Right lobe of liver (tissue), 6 donors: ENCODE measurements at regions not wholly inside any gene's neighbourhood (a gene's known extent, or its start where the extent isn't known, plus 50 kb on each side); places are given as distances from the start of the nearest gene placed in this dataset.
A peak's percentile ranks its signal among the peaks of the same experiment; 100 is the strongest.

ENCODE experiments used
- ATAC-seq, 4 donors: fragments of 200-7000 bp; cut with Tn5 transposase; one replicate each; pipeline ENCODE4 v1.9.1; 2020; ENCODE audit warnings: mild to moderate bottlenecking in 4 of 4, moderate library complexity in 4 of 4
- DNase-seq, 3 donors: peaks; one replicate each; pipeline ENCODE4 v3.0.0-alpha.2; 2020
- H3K27ac ChIP-seq, 3 donors: fragments of 200-600 bp; one replicate each; pipeline ENCODE4 v1.8.0; 2022
- H3K27me3 ChIP-seq, 2 donors: fragments of 200-600 bp; one replicate each; pipeline ENCODE4 v1.8.0; 2022
- H3K36me3 ChIP-seq, 4 donors: fragments of 200-600 bp; sonication (generic) in 1 of 4; one replicate each; pipeline versions ENCODE4 v1.5.1 to v1.8.0; 2017 to 2022; ENCODE audit warnings: control low read depth in 1 of 4
- H3K4me1 ChIP-seq, 4 donors: fragments of 200-600 bp; sonication (generic) in 1 of 4; one replicate each; pipeline versions ENCODE4 v1.5.1 to v1.8.0; 2017 to 2022; ENCODE audit warnings: control low read depth in 1 of 4
- H3K4me3 ChIP-seq, 3 donors: fragments of 200-600 bp; one replicate each; pipeline ENCODE4 v1.8.0; 2022
- H3K9me3 ChIP-seq, 4 donors: fragments of 200-600 bp; sonication (generic) in 1 of 4; one replicate each; pipeline versions ENCODE4 v1.5.1 to v1.8.0; 2017 to 2022; ENCODE audit warnings: control low read depth in 1 of 4
- POLR2A ChIP-seq: fragments of 450-650 bp; IDR thresholded peaks from one replicate; pipeline ENCODE4 v1.6.1; 2017; ENCODE audit warnings: antibody characterized with exemption, mild to moderate bottlenecking
- whole genome bisulfite sequencing: methylation state at CpG from one replicate; pipeline ENCODE4 v1.1.6; 2018; ENCODE audit warnings: low coverage, low lambda C conversion rate; ENCODE audit not compliant: insufficient coverage; ENCODE audit errors: missing lambda C conversion rate; 5-methylcytosine and 5-hydroxymethylcytosine counted together
- intact Hi-C, 2 donors: fragments of 100-400 bp; cut with DNase I; formaldehyde crosslinking; loops; one replicate each; pipeline versions ENCODE4 v1.11.2 to v1.14.1; 2022
- TF ChIP-seq, protein P1 (sequence below), 4 donors: fragments of 200-600 bp in 3 of 4; fragments of 450-650 bp in 1 of 4; IDR thresholded peaks; one replicate each; pipeline versions ENCODE4 v1.5.1 to v1.8.0; 2016 to 2022; ENCODE audit warnings: antibody characterized with exemption in 4 of 4, mild to moderate bottlenecking in 2 of 4
- donor health status: DM: no; HTN: yes; CAD: no.
- donor health status: DM: no; HTN: no; CAD: no.
- donor health status: DM: no; HTN: no; CAD: no.
- donor health status: DM: no; HTN: yes; CAD: no.
- donor health status: DM: no; HTN: yes; CAD: no.

DNA sequence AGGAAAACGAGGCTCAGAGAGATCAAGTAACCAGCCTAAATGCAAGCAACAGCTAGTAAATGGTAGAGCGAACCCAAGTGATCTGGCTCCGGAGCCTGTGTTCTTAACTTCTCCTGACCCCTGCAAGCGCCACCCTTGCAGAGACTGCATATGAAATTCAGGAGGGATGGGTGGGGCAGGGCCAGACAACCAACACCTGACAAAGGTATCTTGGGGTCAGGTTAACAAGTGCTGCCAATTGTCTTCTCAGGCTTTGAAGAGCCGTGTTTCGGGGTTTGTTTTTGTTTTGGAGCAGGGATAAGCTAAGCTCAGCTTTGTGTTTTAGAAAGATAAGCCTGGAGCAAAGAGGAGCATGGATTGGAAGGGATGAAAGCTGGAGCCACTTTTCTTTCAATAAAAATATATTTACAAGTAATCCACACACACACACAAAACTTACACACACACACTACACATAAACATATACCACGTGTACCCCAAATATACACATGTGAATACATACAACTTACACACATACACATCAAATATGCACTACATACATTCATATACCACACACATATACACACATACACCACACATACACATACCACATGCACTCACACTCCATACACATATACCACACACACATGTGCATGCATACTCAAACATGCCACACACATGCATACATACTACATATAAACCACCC is 722.0 kb downstream of the DIAPH3 start:
- no peaks in the 10 kb centered on the region for H3K4me1 ChIP-seq
- no peaks in the 10 kb centered on the region for H3K36me3 ChIP-seq
- H3K9me3 ChIP-seq: no peaks in the 10 kb centered on the region
- no peak for DNase-seq
- intact Hi-C loops: no loop called here
- no peak overlapping the region for H3K27ac ChIP-seq
- no peak for ATAC-seq
- TF ChIP-seq, protein P1, sequence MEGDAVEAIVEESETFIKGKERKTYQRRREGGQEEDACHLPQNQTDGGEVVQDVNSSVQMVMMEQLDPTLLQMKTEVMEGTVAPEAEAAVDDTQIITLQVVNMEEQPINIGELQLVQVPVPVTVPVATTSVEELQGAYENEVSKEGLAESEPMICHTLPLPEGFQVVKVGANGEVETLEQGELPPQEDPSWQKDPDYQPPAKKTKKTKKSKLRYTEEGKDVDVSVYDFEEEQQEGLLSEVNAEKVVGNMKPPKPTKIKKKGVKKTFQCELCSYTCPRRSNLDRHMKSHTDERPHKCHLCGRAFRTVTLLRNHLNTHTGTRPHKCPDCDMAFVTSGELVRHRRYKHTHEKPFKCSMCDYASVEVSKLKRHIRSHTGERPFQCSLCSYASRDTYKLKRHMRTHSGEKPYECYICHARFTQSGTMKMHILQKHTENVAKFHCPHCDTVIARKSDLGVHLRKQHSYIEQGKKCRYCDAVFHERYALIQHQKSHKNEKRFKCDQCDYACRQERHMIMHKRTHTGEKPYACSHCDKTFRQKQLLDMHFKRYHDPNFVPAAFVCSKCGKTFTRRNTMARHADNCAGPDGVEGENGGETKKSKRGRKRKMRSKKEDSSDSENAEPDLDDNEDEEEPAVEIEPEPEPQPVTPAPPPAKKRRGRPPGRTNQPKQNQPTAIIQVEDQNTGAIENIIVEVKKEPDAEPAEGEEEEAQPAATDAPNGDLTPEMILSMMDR (IDR thresholded peaks at IDR 0.05): no peak
- TF ChIP-seq POLR2A: no peak
- WGBS: 45% methylated on average over 4 of the region's 7 CpGs
- H3K4me3 ChIP-seq: no peak overlapping the region
- H3K27me3 ChIP-seq: no peaks in the 10 kb centered on the region

DNA sequence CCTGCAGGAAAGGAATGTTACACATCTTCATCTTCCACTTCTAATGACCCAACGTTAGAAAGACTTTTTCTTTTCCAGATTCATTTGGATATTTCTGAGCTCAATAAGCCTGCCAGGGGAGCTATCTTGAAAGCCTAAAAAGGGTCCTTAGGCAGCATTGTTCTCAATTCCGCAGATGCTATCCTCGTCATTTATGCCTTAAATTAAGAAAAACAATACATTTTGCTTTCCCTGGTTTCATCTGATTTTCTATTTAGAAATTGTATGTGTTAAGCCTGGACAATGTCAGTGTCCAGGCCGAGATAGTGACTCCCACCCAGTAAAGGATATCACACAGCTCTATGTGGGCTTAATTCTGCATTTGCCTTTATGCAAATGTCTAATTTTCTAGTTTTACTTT is 721.3 kb downstream of the DIAPH3 start:
- TF ChIP-seq, protein P1 (IDR thresholded peaks at IDR 0.05): no peak
- no peak for TF ChIP-seq POLR2A

DNA sequence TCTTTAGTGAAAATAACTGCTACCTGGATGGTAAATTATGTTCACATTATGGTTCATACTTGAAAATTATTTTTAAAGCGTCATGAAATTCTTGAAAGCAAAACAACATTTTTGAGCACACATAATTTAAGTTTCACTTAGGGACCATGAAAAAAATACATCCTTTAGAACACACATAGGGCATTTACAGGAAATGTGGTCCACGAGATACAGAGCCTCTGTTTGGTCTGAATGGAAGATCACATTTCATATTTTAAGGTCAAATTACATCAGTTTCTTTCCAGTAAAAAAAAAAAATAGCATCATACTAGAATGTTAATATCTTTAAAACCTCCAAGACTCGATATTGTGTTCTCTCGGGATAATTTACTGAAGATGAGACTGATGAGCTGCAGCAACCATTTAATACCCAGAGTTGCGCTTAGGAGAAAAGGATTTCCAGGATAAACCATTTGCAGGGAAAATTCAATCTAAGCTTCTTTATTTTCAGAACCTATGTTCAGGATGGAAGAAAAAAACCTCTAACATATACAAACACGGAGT is 720.7 kb downstream of the DIAPH3 start:
- ATAC-seq (peak in 3 of 4 donors; percentile 28 to 55 (median 47)), DNase-seq (no peak)
- Histone ChIP-seq H3K4me1 (no peaks in the 10 kb centered on the region), H3K4me3 (no peak overlapping the region), H3K36me3 (no peaks in the 10 kb centered on the region), H3K9me3 (no peaks in the 10 kb centered on the region), H3K27ac (no peak overlapping the region), H3K27me3 (no peaks in the 10 kb centered on the region)
- WGBS: 34% methylated on average over 6 of the region's 6 CpGs
- intact Hi-C loops: no loop called here
- no peak for TF ChIP-seq POLR2A
- TF ChIP-seq, protein P1 (IDR thresholded peaks at IDR 0.05): no peak

More for the DNA sequence above, 721.3 kb downstream of the DIAPH3 start:
- intact Hi-C loops: no loop called here
- no peak overlapping the region for H3K4me3 ChIP-seq
- no peaks in the 10 kb centered on the region for H3K9me3 ChIP-seq
- no peak overlapping the region for H3K27ac ChIP-seq
- no peaks in the 10 kb centered on the region for H3K4me1 ChIP-seq
- ATAC-seq: no peak
- no peak for DNase-seq
- H3K27me3 ChIP-seq: no peaks in the 10 kb centered on the region
- WGBS: 50% methylated on average over 4 of the region's 4 CpGs
- H3K36me3 ChIP-seq: no peaks in the 10 kb centered on the region

DNA sequence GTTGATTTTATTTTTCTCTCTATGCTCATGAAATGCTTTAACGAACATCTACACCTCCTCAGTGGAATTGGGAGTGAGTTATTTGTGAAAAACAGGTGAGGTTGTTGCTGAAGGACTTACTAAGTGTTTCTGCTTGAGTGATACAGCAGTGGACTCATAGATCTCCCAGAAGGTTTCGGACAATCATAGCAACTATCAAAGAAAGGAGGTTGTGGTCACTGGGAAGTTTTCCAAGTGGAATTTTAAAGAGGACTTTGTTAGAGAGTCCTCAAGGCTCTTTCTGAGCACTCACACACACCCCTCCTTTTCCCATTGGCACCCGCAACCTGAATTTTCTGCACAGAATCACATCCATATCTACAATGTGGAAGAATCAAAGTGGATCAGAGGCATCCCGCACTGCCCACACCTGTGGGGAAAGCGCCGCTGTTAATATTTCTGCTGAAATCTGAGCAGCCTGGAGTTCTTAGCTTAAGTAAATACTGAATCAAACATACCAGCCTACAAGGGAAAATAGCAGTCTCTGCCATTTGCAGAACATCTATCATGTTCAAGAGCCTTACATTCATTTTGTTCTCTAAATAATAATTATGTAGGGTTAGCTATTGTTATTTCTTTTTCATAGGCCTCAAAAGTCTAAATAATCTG is 719.4 kb downstream of the DIAPH3 start:
- no peak overlapping the region for H3K27ac ChIP-seq
- H3K36me3 ChIP-seq: no peaks in the 10 kb centered on the region
- TF ChIP-seq, protein P1 (IDR thresholded peaks at IDR 0.05): no peak
- TF ChIP-seq POLR2A: no peak
- H3K9me3 ChIP-seq: no peaks in the 10 kb centered on the region
- ATAC-seq (no peak), DNase-seq (no peak)
- intact Hi-C loops: no loop called here
- H3K4me3 ChIP-seq: no peak overlapping the region
- no peaks in the 10 kb centered on the region for H3K4me1 ChIP-seq
- 32% methylated on average over 6 of the region's 6 CpGs for WGBS
- H3K27me3 ChIP-seq: no peaks in the 10 kb centered on the region
